ENCODE measurements at regions not wholly inside any gene's neighbourhood (a gene's known extent, or its start where the extent isn't known, plus 50 kb on each side); places are given as distances from the start of the nearest gene placed in this dataset.

DNA sequence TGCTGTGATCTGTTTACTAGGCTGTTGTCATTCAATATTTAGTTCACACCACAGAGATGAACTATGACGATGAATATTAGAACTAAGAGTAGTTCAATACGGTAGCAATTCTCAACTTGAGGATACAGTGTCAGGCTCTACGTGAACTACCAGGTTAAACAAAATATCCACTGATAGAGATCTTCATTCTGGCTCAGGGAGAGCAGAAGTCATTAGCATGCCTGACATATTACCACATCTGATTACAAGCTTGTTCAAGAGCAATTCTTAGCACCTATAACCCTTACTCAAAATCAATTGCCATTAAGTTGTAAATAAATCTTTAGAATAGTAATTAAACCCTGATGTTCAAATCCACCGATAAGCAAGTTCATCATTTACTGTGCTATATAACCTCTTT, 207.2 kb downstream of the CHRM3 start:
- Histone ChIP-seq H3K4me1 (ENCODE audit: control insufficient read depth, extremely low read depth, insufficient read depth, low read length) (no peaks in the 10 kb centered on the region), H3K79me2 (ENCODE audit: control insufficient read depth, insufficient read depth, low read length) (no peaks in the 10 kb centered on the region), H3K36me3 (ENCODE audit: control insufficient read depth, insufficient read depth, low read length) (no peaks in the 10 kb centered on the region), H3K4me2 (ENCODE audit: extremely low read depth, insufficient read depth, low read length) (no peak overlapping the region), H3K27me3 (ENCODE audit: control insufficient read depth, insufficient read depth, low read length) (no peaks in the 10 kb centered on the region), H2AFZ (ENCODE audit: low read length) (no peak overlapping the region), H4K20me1 (ENCODE audit: control insufficient read depth, extremely low read depth, insufficient read depth, low read length) (no peaks in the 10 kb centered on the region), H3K9me3 (ENCODE audit: control insufficient read depth, insufficient read depth, low read depth, low read length) (no peaks in the 10 kb centered on the region), H3K4me3 (replicated peaks in 1 of 4; ENCODE audit: control extremely low read depth in 1 of 4, insufficient read depth in 1 of 4, low read depth in 3 of 4, low read length in 4 of 4) (no peak overlapping the region), H3K9ac (ENCODE audit: insufficient read depth, low read length) (no peak overlapping the region), H3K27ac (ENCODE audit: insufficient read depth, low read length) (no peak overlapping the region)
- TF ChIP-seq EZH2 (IDR thresholded peaks at IDR 0.05; ENCODE audit: low read length, missing control alignments), result no peak
- TF ChIP-seq, protein P1, sequence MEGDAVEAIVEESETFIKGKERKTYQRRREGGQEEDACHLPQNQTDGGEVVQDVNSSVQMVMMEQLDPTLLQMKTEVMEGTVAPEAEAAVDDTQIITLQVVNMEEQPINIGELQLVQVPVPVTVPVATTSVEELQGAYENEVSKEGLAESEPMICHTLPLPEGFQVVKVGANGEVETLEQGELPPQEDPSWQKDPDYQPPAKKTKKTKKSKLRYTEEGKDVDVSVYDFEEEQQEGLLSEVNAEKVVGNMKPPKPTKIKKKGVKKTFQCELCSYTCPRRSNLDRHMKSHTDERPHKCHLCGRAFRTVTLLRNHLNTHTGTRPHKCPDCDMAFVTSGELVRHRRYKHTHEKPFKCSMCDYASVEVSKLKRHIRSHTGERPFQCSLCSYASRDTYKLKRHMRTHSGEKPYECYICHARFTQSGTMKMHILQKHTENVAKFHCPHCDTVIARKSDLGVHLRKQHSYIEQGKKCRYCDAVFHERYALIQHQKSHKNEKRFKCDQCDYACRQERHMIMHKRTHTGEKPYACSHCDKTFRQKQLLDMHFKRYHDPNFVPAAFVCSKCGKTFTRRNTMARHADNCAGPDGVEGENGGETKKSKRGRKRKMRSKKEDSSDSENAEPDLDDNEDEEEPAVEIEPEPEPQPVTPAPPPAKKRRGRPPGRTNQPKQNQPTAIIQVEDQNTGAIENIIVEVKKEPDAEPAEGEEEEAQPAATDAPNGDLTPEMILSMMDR (conservative IDR thresholded peaks at IDR 0.05 in 1 of 2, IDR thresholded peaks at IDR 0.05 in 1 of 2; ENCODE audit: low read depth in 1 of 2, low read length in 2 of 2), result no peak
- no peak for DNase-seq (ENCODE audit: low read depth in 2 of 2)

DNA sequence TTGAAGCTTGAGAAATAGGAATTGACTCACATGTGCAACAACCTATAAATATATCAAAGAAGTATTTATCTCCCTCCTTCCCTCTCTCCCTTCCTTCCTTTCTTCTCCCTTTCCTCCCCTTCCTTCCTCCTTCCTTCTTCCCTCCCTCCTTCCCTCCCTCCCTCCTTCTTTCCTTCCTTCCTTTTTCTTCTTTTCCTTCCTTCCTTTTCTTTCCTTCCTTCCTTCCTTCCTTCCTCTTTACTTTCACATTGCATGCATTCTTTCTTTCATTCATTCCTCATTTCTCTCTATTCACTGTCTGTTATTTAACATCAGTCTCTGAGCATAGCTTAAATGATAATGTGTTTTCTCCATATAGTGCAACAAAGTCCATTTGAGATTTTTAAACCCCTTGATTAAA, 214.2 kb downstream of the CHRM3 start:
- H3K79me2 ChIP-seq (ENCODE audit: control insufficient read depth, insufficient read depth, low read length), result no peaks in the 10 kb centered on the region
- no peak overlapping the region for H2AFZ ChIP-seq (ENCODE audit: low read length)
- H3K9me3 ChIP-seq (ENCODE audit: control insufficient read depth, insufficient read depth, low read depth, low read length), result no peaks in the 10 kb centered on the region
- H3K36me3 ChIP-seq (ENCODE audit: control insufficient read depth, insufficient read depth, low read length), result no peaks in the 10 kb centered on the region
- H3K27me3 ChIP-seq (ENCODE audit: control insufficient read depth, insufficient read depth, low read length), result no peaks in the 10 kb centered on the region
- H3K9ac ChIP-seq (ENCODE audit: insufficient read depth, low read length), result no peak overlapping the region
- H3K4me1 ChIP-seq (ENCODE audit: control insufficient read depth, extremely low read depth, insufficient read depth, low read length), result no peaks in the 10 kb centered on the region
- H3K27ac ChIP-seq (ENCODE audit: insufficient read depth, low read length), result no peak overlapping the region
- H3K4me2 ChIP-seq (ENCODE audit: extremely low read depth, insufficient read depth, low read length), result no peak overlapping the region
- no peak for DNase-seq (ENCODE audit: low read depth in 2 of 2)
- TF ChIP-seq, protein P1 (conservative IDR thresholded peaks at IDR 0.05 in 1 of 2, IDR thresholded peaks at IDR 0.05 in 1 of 2; ENCODE audit: low read depth in 1 of 2, low read length in 2 of 2), result no peak
- no peak for TF ChIP-seq EZH2 (IDR thresholded peaks at IDR 0.05; ENCODE audit: low read length, missing control alignments)
- no peak overlapping the region for H3K4me3 ChIP-seq (replicated peaks in 1 of 4; ENCODE audit: control extremely low read depth in 1 of 4, insufficient read depth in 1 of 4, low read depth in 3 of 4, low read length in 4 of 4)
- H4K20me1 ChIP-seq (ENCODE audit: control insufficient read depth, extremely low read depth, insufficient read depth, low read length), result no peaks in the 10 kb centered on the region

DNA sequence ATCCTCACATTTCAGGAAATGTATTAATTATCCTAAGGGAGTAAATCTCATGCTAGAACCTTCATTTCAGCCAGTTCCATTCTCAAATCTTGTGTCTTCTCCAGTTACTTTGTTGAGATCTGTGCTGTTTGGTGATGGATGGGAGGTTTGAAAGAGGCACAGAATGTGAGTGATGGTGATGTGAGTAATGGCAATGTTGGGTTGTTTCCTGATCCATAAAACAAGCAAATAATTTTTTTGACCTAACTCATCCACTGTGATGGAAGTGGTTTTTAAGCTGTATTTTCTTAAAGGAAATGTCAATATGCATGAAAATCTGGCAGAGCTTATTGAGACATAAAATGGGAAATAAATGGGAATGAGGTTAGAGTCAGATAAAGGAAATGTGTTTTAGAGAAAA, 214.7 kb downstream of the CHRM3 start:
- no peak for TF ChIP-seq EZH2 (IDR thresholded peaks at IDR 0.05; ENCODE audit: low read length, missing control alignments)
- TF ChIP-seq, protein P1 (conservative IDR thresholded peaks at IDR 0.05 in 1 of 2, IDR thresholded peaks at IDR 0.05 in 1 of 2; ENCODE audit: low read depth in 1 of 2, low read length in 2 of 2), result no peak
- H3K79me2 ChIP-seq (ENCODE audit: control insufficient read depth, insufficient read depth, low read length), result no peaks in the 10 kb centered on the region
- no peaks in the 10 kb centered on the region for H3K36me3 ChIP-seq (ENCODE audit: control insufficient read depth, insufficient read depth, low read length)
- no peak overlapping the region for H3K4me2 ChIP-seq (ENCODE audit: extremely low read depth, insufficient read depth, low read length)
- H3K4me1 ChIP-seq (ENCODE audit: control insufficient read depth, extremely low read depth, insufficient read depth, low read length), result no peaks in the 10 kb centered on the region
- H3K9me3 ChIP-seq (ENCODE audit: control insufficient read depth, insufficient read depth, low read depth, low read length), result no peaks in the 10 kb centered on the region
- no peaks in the 10 kb centered on the region for H3K27me3 ChIP-seq (ENCODE audit: control insufficient read depth, insufficient read depth, low read length)
- DNase-seq (ENCODE audit: low read depth in 2 of 2), result no peak
- H3K9ac ChIP-seq (ENCODE audit: insufficient read depth, low read length), result no peak overlapping the region
- no peak overlapping the region for H3K27ac ChIP-seq (ENCODE audit: insufficient read depth, low read length)
- no peaks in the 10 kb centered on the region for H4K20me1 ChIP-seq (ENCODE audit: control insufficient read depth, extremely low read depth, insufficient read depth, low read length)
- no peak overlapping the region for H2AFZ ChIP-seq (ENCODE audit: low read length)
- no peak overlapping the region for H3K4me3 ChIP-seq (replicated peaks in 1 of 4; ENCODE audit: control extremely low read depth in 1 of 4, insufficient read depth in 1 of 4, low read depth in 3 of 4, low read length in 4 of 4)
